Activated CD8-positive, alpha-beta memory T cell treated with anti-CD3 and anti-CD28 coated beads for 24 hours (primary cell): ENCODE measurements at regions not wholly inside any gene's neighbourhood (a gene's known extent, or its start where the extent isn't known, plus 50 kb on each side); places are given as distances from the start of the nearest gene placed in this dataset.
"Not testable (repeated sequence)": the region's sequence is repeated elsewhere in the genome, so short reads cannot be mapped to it uniquely, and the experiment has no call there.

Experiments
- DNase-seq: peaks from one replicate; pipeline ENCODE4 v3.0.0-alpha.2; 2020

DNA sequence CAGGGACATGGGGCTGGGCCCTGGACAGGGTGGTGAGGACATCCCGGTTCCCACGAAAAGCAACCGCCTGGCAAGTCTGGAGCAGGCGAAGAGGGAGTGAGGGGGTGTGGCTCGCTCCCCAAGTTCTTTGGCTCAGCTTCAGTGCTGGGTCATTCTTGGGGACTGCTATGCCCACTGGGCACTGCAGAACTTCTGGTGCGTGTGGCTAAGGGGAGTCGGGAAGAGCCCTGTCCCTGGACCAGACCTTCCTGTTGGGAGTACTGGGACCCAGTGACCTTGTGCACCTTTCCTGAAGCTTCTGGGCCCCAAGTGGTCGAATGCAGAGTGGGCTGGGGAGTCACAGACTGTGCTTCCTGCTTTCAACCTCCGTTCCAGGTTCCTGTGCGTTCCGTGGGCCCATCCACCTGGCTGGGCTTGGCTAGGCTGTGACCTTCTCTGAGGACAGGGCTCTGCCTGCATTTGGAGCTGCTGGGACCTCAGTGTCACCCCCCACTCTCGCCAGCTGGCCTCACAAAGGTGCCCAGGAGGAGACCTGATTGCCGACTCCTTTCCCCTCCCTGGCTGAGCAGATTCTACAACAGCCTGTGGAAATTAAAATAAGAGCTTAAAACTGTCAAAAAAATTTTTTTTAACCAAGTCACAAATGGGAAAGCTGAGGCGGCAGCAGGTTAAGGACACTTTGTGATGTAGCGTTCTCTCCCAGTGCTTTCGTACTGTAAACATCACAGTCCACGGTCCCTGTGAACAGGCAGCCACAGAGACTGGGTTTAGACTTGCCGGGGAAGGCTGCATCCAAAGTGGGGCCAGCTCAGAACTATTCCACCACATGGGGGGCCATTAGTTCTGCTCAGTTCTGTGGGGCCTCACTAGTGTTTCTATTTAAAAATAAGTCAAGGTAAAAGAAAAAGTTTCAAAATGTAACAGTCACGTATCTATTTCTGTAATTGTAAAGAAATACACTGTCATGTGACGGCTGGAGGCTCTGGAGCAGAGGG is 63.8 kb upstream of the WNT7B start:
- no peak for DNase-seq

DNA sequence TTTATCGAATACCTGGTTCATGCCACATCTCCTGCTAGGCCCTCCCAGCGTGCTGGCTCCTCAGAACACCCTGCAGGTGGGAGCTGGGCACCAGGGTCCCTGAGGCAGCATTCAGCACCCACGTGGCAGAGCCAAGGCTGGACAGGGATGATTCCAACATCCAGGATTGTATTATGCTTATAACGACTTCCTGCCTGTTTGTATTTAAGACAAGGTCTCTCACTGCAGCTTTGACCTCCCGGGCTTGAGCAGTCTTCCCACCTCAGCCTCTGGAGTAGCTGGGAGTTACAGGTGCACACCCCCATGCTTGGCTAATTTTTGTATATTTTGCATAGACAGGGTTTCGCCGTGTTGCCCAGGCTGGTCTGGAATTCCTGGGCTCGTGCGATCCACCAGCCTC is 64.7 kb upstream of the WNT7B start:
- DNase-seq = no peak

DNA sequence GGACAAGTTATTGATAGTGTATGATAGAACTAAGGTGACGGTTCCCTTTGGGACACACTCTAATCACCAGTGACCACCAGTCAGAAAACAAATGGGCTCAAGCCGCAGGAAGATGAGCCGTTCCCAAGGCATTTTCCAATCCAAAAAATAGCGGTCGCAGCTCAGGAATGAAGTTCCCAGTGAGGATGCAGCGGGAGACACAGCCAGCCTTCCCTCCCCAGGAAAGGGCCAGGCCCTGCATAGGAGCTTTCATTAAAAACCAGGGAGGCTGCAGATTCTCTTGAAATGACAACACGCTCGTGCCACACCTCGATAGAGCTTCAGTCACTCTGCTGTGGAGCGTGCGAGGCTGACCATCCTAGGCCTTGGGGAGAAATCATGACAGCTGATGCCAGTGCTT is 65.8 kb upstream of the WNT7B start:
- no peak for DNase-seq

DNA sequence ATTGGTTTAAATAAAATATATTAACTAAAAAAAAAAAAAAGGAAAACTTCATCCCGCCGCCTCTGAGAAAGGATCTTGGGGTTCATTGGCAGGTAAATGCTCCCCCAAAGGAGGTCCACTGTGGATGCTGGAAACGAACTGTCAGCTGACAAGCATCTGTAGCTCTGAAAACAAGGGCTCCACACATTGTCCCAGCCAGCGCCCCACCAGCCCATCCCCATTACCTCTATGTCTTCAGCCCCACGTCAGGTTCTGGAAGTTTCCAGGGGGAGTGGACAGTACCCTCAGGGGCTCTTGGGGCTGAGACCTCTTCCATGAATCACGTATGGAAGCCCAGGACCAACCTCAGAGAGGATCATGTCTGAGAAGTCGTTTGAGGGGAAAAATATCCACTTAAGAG is 66.4 kb upstream of the WNT7B start:
- DNase-seq = no peak

DNA sequence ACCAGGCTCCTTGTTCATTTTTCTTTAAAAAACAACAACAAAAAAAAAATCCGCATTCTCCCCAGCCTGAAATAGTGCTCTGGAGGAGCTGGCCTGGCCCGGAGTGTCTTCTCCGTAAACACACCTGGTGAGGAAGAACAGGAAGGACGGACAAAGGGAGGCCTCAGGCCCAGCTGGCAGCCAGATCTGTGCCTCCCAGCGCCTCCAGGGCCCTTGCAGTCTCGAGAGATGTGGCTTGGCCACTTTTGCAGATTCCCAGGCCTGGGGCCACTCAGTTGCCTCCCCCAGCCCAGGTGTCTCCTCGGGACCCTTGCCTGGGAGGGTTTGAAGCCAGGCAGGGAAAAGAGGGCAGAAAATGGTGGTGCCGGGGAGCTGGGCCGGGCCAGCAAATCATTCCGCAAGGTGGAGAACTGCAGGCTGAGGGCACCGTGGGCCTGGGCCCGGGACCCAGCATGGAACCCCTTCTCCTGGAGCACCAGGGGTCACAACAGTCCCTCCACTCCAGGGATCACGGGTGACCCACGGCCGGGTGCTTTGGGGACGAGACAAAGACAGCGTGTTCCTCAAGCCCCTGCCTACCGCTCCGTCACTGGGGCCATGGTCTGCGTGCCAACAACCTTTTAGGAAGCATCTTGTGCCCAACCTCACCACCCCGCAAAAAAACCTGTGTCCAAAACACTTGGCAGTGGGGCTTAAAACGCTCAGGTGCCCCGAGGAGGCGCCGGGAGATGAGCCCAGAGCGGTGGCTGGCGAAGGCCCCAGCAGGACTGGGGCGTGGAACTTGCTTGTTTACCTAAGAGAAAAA is 67.1 kb upstream of the WNT7B start:
- DNase-seq = peak; percentile 77

DNA sequence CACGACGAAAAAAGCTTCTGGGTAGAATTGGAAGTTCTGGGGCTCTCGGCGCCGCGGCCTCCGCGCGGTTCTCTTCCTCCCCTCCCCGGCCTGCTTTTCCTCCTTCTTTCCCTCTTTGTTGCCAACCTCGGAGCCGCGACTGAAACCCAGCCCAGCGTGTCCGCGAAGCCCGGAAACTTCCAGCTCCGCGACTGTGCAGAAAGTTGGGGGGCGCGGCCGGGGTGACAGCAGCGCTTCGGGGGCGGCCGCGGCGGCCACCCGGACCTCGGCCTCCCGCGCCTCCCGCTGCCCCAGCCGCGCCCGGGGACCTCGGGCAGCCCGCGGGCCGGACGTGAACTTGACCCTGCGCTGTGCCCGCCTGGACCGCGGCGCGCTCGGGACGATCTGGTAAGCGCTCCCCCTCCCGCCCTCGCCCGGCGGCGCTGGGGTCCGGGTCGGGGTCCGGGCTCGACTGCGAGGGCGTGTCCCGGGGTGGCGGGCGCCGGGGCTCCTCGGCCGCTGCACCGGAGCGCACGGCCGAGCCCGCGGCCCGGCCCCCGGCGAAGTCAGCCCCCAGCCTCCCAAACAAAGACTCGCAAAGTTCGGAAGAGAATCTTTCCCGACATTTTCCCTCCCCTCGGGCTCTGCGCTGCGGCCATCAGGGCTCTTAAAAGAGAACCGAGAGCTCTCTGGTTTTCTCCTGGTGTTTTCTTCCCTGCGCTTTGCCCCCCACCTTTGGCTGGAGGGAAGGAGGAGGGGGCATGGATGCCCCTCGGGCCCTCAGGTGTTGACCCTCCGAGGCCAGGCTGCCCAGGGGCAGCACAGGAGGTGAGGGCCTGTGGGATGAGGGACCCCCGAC is 67.9 kb upstream of the WNT7B start:
- DNase-seq = no peak

DNA sequence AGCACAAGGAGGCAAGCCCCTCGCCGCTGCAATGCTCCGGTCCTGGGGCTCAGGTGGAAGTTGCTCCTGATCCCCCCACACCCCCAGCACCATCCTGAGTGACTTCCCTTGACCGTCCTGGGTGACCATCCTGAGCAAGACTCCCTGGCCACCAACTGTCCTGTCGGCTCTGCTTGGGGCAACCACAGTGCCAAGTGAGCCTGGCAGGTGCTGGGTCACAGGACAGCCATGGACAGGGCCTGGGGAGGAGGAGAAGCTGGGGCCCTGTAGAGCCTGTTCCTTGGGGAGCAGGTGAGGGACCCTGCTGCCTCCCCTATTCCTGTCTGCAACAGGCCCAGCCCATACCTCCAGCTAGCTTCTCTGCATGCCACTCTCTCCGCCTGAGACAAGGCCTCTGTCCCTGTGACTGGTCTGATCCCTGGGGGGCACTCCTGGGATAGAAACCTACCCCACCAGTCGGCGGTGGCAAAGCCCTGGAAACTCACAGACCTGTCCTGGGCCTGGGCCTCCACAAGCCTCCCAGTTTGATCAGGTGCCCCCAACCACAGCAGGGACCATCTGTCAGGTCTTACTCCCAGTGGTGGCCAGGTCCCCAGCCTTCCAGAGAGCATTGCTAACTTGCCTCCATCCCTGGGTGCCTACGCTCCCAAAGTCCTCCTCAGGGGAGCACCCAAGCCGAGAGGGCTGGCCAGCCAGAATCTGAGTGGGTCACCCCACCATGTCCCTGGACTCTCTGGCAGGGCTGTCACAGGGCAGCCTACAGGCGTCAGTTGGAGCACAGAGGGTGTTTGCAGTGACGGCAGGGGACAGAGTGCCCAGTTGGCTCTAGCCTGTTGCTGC is 68.7 kb upstream of the WNT7B start:
- DNase-seq = no peak

DNA sequence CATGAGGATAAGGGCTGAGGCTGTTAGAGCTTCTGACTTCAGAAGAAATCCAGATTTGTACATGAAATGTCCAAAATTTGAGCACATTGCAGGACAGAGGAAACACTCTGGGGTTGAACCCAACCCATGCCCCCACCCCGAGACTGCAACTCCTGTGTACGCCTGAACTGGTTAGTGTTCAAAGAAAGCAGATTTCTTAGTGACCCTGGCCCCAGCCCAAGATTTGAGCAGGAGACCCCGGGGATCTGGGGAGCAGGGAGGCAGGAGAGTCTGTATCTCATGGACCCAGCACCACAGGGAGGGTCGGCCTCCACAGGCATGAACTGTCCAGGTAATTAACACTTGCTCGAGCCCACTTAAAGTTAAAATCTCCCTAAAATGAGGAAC is 69.3 kb upstream of the WNT7B start:
- no peak for DNase-seq

DNA sequence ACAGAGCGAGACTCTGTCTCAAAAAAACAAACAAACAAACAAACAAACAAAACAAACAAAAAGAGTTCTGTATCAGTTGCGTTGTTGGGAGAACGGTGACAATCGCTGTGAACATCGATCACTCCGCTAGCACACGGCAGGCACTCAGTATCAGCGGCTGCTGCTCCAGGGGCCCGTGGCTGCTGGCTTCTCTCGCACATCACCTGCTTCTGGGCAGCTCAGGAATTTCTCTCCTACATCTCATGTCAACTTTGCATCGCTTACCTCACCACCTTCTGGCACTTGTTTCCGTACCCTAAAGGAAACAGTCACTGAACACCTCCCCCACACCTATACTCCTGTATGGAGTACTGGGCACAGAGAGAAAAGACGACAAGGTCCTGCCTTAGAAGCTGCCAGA is 70.3 kb upstream of the WNT7B start:
- DNase-seq = no peak

DNA sequence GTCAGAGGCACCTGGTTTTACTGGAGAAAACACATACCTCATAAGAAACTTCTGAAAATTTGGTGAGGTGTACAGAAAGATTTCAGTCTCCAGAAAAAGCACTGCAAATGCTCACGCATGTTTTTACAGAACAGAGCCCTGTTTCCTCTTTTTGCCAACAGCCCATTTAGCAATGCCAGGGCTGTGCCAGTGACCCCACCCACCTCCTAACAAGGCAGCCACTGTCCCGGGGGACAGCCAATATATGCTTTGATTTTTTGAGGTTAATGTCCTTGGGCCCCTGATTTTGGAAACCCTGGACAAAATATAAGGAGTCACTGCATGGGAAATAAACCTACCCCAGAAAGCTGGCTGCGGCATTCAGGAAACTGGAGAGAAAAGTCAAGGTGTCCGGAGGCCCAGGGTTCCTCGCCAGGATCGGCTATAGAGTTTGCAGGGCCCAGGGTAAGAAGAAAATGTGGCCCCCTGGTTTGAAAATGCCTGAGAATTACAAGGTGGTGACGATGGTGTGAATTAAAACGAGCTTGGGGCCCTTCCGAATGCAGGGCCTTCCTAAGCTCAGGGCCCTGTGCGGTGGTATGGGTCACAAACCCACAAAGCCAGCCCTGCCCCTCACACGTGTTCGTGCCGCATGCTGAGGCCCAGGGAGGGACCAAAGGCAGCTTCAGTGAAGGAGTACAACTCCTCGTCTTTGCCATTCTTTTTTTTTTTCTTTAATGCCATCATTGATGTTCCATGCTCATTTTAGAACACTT is 71.1 kb upstream of the WNT7B start:
- DNase-seq = no peak

DNA sequence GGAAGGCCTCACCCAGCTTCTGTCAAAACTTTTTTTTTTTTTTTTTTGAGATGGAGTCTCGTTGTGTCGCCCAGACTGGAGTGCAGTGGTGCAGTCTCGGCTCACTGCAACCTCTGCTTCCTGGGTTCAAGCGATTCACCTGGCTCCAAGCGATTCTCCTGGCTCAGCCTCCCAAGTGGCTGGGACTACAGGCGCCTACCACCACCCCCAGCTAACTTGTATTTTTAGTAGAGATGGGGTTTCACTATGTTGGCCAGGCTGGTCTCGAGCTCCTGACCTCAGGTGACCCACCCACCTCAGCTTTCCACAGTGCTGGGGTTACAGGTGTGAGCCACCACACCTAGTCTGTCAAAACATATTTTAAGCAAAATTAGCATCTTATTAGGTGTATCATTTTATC is 71.7 kb upstream of the WNT7B start:
- DNase-seq = not testable (repeated sequence)

DNA sequence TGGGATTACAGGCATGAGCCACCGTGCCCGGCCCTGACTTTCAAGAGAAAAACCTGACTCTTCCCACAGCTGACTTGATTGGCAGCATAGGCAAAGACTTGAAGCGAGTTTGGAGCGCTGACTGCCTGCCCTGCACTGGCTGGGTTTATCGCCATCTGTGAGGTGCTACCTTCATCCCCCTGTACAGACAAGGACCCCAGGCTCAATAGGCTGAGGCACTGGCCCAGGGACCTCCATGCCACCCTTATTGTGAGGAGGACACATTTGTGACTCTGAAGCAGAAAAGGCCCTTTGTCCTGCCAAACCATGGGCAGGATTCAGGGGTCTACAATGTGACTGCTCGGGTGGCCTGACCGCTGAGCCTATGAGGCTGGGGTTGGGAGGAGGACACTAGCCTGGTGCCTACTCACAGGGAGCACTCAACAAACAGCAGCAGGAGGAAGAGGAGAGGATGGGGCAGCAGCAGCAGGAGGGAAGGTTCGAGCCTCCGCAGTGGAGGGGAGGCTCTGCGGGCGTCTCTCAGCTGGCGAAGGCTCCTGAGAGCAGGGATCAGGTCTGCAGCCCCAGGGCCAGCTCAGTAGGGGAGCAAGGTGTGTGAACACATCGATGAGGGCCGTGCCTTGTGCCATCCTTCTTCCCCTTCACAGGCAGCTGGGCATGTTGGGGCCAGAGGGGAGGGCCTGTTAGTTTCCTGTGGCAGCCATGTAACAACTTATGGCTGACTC is 72.9 kb upstream of the WNT7B start:
- no peak for DNase-seq

DNA sequence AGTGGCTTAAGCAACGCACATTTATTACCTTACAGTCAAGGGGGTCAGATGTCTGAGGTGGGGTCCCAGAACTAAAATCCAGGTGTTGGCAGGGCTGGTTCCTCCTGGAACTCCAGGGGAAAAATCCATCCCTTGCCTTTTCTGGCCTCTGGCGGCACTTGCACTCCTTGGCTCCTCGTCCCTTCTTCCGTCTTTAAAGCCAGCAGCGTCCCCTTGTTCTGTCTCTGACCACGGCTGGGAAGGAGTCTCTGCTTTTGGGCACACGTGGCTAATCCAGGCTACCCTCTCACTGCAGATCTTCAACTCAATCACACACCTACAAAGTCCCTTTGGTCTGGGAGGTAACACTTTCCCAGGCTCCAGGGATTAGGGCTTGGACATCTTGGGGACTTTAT is 73.5 kb upstream of the WNT7B start:
- no peak for DNase-seq

DNA sequence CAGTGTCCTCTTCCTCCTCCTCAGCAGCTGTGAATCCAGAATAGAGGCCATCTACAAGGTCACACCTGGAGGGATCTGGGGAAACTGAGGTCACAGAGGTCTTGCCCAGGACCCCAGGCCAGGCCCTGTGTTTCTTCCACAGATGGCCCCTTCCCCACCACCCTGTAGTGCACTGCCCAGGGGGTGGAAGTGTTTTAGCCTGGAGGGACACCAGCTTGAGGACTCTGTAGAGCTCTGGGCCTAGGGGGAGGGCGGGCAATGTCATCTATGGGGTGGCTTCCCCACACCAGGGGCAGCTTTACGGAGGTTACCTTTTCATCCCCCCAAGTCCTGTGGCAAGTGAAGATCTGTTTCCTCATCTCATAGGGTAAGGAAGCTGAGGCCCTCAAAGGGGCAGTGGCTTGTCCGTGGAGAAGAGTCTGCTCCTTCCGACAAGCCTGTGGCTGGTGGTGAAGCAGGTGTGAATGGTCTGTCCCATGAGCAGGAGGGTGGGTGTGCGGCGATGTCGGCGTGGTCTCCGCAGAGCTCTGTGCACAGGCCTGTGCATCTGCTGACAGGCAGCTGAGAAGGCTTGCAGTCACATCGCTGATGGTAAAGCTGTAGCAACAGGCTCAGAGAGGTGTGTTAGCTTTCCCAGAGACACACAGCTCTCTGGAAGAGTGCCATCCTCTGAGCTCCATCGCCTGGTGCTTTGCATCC is 74.1 kb upstream of the WNT7B start:
- DNase-seq = no peak

DNA sequence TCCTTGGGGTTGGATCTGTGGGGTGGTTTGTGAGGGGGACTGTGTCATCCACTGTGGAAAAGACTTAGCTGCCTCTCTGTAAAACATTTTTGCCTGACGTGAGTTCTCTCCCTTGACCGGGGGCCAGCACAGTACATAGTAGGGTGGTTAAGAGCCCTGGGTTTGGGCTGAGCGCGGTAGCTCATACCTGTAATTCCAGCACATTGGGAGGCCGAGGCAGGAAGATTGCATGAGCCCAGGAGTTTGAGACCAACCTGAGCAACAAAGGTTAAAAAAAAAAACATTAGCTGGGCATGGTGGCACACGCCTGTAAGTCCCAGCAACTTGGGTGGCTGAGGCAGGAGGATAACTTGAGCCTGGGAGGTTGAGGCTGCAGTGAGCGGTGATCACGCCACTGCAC is 74.7 kb upstream of the WNT7B start:
- DNase-seq = no peak

DNA sequence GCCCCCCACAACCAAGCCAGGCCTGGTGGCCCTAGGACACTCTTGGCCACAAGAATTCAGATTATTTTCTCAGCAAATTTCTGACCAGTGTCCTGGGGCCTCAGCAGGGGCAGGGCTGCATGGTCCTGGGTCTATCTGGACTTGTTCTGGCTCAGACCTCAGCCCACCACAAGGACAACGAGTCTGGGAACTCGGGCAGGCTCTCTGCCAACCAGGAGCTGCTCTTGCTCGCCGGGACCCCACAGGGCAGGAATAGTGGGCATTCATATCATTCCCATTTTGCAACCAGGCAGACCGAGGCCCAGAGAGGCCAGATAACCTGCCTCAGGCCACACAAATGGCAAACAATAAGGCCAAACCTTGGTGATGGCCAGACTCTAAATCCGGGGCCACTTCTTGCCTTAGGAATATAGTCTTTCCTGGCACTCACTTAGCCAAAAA is 75.4 kb upstream of the WNT7B start:
- DNase-seq = no peak

DNA sequence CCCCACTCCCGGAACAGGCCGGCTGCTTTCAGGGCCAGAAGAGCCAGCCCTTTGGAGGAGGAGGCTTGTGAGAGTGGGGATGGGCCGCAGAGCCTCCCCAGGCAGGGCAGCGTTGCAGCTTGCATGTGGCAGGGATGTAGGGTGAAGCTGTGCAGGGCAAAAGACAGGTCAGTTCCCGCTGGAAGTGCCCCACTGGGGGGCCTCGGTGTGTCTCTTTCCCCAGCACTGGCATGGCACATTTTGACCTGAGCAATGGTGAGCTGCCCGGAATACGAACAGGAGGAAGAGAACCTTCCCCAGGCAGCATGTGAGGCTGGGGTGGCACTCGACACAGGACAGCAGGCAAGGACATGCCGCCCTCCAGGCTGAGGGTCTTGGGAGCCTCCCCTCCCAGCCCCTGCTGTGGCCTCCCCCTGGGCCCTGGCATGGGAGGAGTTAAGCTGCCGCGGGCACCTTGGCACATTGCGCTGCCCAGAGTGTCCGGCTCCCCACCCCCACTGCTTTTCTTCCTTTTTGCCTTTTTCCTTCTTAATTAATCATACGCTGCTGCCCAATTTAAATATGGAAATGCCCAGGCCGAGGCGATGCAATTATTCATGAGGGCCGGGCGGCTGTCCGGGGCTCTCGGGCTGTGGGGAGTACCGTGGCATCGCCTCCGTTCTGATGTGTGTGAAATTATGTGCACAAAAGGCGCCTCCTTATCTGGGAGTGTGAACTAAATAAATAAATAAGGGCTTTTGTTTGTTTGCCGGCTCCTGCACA is 76.0 kb upstream of the WNT7B start:
- DNase-seq = peak; percentile 74

DNA sequence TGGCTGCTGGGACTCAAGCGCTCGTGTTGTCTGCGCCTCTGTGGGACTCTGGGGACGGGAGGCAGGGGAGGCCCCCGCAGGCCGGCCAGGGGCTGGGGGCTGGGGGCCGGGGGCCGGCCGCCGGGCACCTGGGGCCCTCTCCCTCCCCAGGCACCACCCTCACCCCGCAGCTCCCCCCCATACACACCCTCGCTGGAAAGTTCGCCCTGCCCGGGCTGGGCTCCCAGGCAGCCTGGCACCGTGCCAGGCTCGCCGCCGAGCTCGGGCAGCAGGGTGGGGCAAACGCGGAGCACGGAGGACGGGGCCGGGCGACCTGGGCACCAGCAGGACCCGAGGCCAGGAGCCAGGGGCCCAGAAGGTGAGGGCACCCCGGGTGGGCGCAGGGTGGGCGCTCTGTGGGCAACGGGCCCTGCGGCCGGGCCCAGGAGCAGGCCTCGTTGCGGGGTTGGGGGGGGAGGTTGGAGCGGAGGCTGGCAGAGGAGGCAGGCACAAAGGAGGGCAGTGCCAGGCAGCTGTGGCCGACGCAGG is 76.7 kb upstream of the WNT7B start:
- DNase-seq = peak; percentile 86
